Fibroblast of pulmonary artery (primary cell): ENCODE measurements at regions not wholly inside any gene's neighbourhood (a gene's known extent, or its start where the extent isn't known, plus 50 kb on each side); places are given as distances from the start of the nearest gene placed in this dataset.

Source experiments
- DNase-seq: peaks from one replicate; pipeline ENCODE4 v3.0.0-alpha.2; 2010; ENCODE audit warnings: low read depth
- H3K4me3 ChIP-seq: replicated peaks from 2 replicates; pipeline ENCODE4 v1.5.1; 2011; ENCODE audit warnings: low read depth, mild to moderate bottlenecking, control low read depth, low read length, moderate library complexity
- TF ChIP-seq, protein P1 (sequence below): IDR thresholded peaks from 2 replicates; pipeline ENCODE4 v1.5.1; 2011; ENCODE audit warnings: mild to moderate bottlenecking, control low read depth, low read length, inconsistent platforms; ENCODE audit errors: missing control alignments

DNA sequence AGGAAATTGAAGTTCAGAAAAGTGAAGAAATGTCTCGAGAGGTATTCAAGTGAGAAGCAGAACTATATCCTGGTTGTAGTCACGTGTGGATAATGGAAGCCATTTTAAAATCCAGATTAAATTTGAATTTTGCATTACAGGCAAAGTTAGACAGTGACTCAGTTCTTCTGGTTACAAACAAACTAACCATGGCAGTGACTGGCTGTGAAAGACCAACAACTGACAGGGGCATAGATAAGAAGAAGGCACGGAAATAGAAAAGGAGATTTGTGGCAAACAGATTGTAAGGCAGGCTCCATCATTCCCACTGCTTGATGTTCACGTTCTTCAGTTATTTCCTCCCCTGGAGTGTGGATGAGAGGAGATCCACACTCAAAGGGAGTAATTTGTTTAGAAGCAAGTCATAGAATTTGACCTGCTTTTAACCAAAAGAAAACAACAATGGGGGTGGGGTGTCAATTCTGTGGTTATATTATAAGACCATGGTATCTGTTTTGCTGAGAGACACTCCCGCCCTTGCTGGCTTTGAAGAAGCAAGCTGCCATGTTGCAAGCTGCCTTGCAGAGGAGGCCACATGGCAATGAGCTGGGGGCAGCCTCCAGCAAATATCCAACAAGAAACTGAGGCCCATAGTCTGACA, 795.3 kb downstream of the VRK1 start:
- TF ChIP-seq, protein P1, sequence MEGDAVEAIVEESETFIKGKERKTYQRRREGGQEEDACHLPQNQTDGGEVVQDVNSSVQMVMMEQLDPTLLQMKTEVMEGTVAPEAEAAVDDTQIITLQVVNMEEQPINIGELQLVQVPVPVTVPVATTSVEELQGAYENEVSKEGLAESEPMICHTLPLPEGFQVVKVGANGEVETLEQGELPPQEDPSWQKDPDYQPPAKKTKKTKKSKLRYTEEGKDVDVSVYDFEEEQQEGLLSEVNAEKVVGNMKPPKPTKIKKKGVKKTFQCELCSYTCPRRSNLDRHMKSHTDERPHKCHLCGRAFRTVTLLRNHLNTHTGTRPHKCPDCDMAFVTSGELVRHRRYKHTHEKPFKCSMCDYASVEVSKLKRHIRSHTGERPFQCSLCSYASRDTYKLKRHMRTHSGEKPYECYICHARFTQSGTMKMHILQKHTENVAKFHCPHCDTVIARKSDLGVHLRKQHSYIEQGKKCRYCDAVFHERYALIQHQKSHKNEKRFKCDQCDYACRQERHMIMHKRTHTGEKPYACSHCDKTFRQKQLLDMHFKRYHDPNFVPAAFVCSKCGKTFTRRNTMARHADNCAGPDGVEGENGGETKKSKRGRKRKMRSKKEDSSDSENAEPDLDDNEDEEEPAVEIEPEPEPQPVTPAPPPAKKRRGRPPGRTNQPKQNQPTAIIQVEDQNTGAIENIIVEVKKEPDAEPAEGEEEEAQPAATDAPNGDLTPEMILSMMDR: no peak
- no peak overlapping the region for H3K4me3 ChIP-seq
- no peak for DNase-seq

DNA sequence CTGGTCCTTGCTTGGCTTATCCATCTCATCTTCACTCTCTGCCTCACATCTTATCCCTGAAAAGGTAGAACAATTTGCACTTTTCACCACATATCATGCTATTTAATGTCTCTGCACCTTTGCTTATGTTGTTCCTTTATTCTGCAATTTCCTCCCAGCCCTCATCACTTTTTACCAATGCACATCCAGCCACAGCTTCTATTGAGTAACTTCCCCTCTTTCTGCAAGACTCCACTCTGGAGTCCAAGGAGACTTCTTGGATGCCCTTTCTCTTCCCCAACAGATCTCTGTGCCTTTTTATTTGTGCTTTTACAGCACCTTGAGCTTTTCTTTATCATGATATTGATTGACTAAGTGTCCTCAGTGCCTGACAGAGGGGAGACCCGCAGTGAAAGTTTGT, 797.1 kb downstream of the VRK1 start:
- H3K4me3 ChIP-seq: no peak overlapping the region
- DNase-seq: no peak
- TF ChIP-seq, protein P1: no peak

DNA sequence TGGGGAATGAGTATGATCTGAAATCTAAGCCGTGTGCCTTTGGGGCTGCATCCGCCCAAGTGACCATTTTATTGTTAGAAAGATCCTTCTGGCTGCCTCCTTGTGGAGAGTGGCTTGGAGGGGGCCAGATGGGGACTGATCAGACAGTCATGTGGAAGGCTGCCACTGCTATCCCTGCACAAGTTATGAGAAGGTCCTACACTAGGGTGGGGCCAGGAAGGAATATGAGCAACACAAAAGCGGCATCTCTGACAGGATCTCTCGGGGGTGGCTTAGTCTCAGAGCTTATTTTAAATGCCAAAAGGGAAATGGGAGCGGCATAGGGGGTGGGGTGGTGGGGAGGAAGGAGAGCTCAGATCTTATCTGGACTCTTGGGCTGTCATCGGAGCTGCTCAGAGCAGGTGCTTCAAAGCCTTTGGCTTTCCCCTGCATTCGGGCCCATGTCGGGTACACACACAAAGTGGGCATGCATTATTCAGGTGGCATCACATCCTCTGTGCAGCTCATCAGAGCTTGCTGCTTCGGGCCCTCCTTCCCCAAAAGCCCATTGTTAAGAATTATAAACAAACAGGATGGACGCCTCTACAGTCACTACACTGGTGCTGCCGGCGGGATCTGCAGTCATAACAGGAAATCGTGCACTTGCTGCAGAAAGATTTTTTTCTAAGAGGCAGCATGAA, 805.4 kb downstream of the VRK1 start:
- TF ChIP-seq, protein P1: no peak

DNA sequence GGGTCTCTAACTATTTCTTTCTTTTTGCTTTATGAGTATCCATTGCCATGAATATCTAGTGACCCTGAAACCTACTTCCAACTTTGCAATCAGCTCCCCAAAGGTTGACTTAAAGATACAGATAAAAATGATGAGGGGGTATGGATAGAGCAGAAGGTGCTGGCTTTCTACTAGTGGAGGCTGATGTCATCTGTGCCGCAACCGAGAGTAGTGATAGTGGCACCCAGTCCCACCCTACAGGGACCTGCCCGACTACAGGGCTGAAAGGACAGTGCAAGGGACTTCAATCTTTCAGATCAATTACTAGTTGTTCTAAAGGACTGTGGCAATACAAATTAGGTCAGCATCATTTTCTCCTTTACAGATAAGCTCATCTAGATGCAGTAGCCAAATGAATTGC, 806.0 kb downstream of the VRK1 start:
- TF ChIP-seq, protein P1: no peak
- H3K4me3 ChIP-seq: no peak overlapping the region
- DNase-seq: no peak

More for the DNA sequence above, 805.4 kb downstream of the VRK1 start:
- no peak for DNase-seq
- H3K4me3 ChIP-seq: no peak overlapping the region

DNA sequence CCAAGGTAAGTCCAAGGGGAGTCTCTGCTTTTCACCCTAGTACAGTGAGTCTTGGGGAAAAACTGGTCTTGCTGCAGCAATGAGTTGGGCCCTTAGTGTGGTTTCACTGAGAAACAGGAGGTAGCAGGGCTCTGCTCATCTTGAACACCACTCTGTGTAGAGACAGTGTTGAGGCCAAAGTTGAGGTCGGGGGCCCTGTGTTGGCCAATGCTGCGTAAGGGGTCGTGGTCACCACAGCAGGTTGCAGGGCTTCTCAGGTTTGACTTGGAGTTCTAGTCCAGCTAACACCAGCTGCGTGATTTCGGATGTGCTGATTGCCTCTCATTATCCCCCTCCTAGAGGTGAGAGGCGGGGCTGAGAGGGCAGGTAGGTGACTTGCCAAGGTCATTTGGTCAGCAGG, 807.5 kb downstream of the VRK1 start:
- no peak for DNase-seq
- no peak overlapping the region for H3K4me3 ChIP-seq
- TF ChIP-seq, protein P1: no peak

DNA sequence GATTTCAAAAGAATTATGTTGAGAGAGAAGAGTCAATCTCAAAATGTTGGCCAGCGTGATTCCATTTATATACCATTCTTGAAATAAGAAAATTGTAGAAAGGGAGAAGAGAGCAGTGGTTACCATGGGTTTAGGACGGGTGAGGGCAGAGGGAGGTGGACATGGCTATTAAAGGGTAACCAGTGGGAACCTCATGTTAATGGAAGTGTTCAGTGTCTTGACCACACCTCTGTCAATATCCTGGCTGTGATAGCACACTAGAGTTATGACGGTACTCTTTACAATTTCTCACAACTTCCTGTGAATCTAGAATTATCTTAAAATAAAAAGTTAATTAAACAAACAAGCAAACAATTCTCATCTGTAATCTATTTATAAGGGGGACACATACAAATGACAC, 821.2 kb downstream of the VRK1 start:
- no peak overlapping the region for H3K4me3 ChIP-seq
- TF ChIP-seq, protein P1: no peak
- DNase-seq: no peak
